ENCODE measurements at regions not wholly inside any gene's neighbourhood (a gene's known extent, or its start where the extent isn't known, plus 50 kb on each side); places are given as distances from the start of the nearest gene placed in this dataset.

DNA sequence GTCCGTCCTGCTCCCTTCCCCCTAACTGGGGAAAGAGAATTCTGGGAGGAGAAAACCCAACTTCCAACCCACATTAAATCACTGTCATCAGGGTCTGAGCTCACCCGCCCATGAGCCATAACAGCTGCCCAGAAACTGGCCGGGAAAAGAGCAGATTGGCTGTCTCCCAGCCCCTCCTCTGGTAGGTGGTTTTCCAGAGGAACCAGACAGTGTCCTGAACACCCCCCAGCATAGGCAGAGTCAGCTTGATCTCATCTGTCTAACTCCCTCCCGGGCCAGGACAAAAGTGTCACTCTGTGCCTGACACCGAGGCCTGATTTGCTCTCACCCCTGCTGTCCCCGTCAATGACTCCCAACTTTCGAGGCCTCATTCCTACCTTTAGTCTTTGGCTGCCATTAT is 197.0 kb downstream of the AXIN2 start:
- TF ChIP-seq, protein P1, sequence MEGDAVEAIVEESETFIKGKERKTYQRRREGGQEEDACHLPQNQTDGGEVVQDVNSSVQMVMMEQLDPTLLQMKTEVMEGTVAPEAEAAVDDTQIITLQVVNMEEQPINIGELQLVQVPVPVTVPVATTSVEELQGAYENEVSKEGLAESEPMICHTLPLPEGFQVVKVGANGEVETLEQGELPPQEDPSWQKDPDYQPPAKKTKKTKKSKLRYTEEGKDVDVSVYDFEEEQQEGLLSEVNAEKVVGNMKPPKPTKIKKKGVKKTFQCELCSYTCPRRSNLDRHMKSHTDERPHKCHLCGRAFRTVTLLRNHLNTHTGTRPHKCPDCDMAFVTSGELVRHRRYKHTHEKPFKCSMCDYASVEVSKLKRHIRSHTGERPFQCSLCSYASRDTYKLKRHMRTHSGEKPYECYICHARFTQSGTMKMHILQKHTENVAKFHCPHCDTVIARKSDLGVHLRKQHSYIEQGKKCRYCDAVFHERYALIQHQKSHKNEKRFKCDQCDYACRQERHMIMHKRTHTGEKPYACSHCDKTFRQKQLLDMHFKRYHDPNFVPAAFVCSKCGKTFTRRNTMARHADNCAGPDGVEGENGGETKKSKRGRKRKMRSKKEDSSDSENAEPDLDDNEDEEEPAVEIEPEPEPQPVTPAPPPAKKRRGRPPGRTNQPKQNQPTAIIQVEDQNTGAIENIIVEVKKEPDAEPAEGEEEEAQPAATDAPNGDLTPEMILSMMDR (IDR thresholded peaks at IDR 0.05; ENCODE audit: insufficient read depth, missing control alignments) = no peak
- no peak for DNase-seq (ENCODE audit: insufficient read length, low spot score)
- no peak for FAIRE-seq

DNA sequence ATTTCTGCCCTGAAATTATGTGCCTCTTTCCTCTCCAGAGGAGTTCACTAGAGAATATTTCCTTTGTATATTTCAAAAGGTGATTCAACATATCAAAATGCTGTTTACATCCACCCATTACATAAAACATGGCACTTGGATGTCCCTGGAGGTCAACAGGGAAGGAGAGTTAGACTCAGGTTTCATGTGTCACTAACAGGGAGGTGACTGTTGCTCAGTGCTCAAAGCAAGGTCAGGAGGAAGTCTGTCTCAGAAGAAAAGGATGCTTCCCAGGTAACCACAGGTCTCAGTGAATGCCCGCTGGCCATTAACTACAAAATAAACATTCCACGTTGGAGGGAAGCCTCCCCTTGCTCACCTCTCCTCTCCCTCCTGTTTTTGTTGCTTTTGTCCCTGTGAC is 198.6 kb downstream of the AXIN2 start:
- DNase-seq (ENCODE audit: insufficient read length, low spot score) (no peak), FAIRE-seq (no peak)
- TF ChIP-seq, protein P1 (IDR thresholded peaks at IDR 0.05; ENCODE audit: insufficient read depth, missing control alignments) = no peak

DNA sequence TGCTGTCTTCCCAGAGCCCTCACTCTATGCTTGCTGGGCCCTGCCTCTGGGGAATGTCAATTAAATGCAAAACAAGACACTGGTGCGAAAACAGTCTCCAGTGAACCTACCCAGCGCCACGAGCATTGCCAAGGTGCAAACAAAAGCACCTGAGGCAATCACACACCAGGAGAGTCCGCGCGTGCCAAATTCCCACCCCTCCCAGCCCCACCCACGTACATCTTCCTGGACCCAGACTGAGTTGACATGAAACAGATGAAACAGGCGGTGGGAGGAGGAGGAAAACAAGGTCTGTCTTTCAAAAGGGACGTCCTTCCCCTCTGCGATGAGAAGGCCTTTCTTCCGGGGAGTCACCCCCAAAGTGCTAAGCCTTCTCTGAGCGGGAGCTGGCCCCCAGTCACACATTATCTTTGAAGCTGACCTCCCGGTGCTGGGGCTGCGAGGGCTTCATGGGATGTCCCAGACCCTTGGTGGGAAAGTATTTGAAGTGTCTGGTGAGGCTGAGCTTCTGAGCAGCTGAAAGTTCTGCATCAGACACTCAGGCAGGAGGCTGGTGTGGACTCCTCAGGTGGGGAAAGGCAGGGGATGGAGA is 200.4 kb downstream of the AXIN2 start:
- DNase-seq (ENCODE audit: insufficient read length, low spot score) = no peak
- FAIRE-seq = no peak

DNA sequence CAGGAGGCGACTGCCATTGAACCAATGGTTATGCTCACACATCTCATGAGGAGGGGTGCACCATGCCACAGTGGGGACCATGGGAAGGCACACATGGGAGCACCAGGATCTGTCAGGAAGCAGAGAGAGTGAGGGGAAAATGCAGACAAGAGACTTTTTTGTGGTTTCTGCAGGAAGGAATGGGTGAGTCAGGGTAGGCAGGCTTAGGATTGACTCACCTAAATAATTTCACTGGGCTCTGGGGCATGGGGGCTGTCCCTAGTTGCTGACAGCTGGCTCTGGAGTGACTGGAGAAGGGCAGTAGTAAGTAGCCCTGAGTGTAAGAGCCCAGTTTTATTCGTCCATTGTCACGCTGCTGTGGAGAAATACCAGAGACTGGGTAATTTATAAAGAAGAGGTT is 202.4 kb downstream of the AXIN2 start:
- no peak for DNase-seq (ENCODE audit: insufficient read length, low spot score)
- TF ChIP-seq, protein P1 (IDR thresholded peaks at IDR 0.05; ENCODE audit: insufficient read depth, missing control alignments) = no peak
- no peak for FAIRE-seq

More for the DNA sequence above, 200.4 kb downstream of the AXIN2 start:
- TF ChIP-seq, protein P1 (IDR thresholded peaks at IDR 0.05; ENCODE audit: insufficient read depth, missing control alignments) = no peak

DNA sequence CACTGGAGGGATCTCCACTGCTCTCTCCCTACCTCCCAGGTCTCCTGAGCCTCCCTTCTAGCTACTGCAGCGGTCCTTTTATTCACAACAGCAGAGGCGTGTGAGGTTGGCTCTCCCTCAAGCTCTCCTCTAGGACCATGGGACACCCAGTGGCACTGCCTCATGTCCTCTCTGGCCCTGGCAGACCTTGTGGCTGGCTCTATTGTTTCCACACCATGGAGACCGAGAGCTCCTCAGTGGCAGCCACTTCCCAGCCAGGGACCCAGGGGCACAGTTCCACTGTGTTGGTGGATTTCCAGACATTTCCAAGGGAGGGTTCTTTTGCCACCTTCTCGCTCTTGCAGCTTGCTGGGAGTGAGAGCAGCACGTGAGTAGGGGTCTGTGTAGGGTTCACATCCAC is 204.9 kb downstream of the AXIN2 start:
- TF ChIP-seq, protein P1 (IDR thresholded peaks at IDR 0.05; ENCODE audit: insufficient read depth, missing control alignments) = no peak
- FAIRE-seq = no peak

DNA sequence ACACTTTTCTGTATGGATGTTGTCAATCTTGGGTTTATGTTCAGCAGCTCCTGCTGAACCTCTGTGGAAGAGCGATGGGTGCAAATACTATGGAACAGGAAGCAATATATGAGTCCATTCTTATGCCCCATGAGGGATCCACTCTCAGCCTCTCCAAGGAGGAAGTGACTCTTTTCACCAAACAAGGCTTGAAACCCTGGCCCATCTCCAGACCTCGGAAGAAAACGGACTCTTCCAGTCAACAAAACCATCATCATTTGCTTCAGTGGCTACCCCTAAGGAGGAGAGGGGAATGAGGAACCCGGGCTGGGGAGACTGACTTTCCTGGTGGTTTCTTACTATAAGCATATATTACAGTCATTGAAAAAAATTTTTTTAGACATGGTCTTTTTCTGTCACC is 206.2 kb downstream of the AXIN2 start:
- FAIRE-seq = no peak
- TF ChIP-seq, protein P1 (IDR thresholded peaks at IDR 0.05; ENCODE audit: insufficient read depth, missing control alignments) = no peak

More for the DNA sequence above, 204.9 kb downstream of the AXIN2 start:
- DNase-seq (ENCODE audit: insufficient read length, low spot score) = no peak

DNA sequence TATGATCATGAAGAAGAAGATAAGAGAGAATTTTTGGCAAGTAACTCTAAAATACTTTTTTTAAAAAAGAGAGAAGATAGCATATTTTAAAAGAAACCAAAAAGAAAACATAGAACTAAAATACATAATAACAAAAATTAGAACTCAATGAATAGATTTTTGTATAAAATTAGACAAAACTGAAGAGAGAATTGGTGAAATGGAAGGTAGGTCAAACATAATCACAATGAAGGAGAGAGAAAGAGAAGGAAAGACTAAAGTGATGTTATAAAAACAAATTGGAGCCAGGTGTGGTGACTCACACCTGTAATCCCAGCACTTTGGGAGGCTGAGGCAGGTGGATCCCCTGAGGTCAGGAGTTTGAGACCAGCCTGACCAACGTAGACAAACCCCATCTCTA is 211.5 kb downstream of the AXIN2 start:
- no peak for DNase-seq (ENCODE audit: insufficient read length, low spot score)
- TF ChIP-seq, protein P1 (IDR thresholded peaks at IDR 0.05; ENCODE audit: insufficient read depth, missing control alignments) = no peak
- FAIRE-seq = no peak

More for the DNA sequence above, 206.2 kb downstream of the AXIN2 start:
- no peak for DNase-seq (ENCODE audit: insufficient read length, low spot score)

All from D721Med (cell line).